PC-9 (cell line): ENCODE measurements at regions not wholly inside any gene's neighbourhood (a gene's known extent, or its start where the extent isn't known, plus 50 kb on each side); places are given as distances from the start of the nearest gene placed in this dataset.

ENCODE experiments used
- BruUV-seq: library from RNA; stranded (reverse); fragments of 400-500 nt; replicated peaks from 2 replicates; lab custom pipeline; 2021; lab: Mats Ljungman, UMichigan
- CTCF ChIA-PET: fragments of 300-600 bp; sonication (Branson Sonifier 250); formaldehyde crosslinking; loops from one replicate; lab custom pipeline; 2022; ENCODE audit warnings: antibody characterized with exemption; lab: Charles Lee
- POLR2A ChIA-PET: fragments of 300-600 bp; sonication (Branson Sonifier 250); formaldehyde crosslinking; loops from one replicate; lab custom pipeline; 2022; ENCODE audit warnings: antibody characterized with exemption; ENCODE audit not compliant: unreplicated experiment; lab: Charles Lee
- DNase-seq, 2 experiments: peaks; one replicate each; pipeline versions ENCODE4 v3.0.0 to v3.0.0-alpha.2; 2015 to 2022; ENCODE audit warnings: mixed read lengths in 1 of 2
- H2AFZ ChIP-seq: fragments of 200-600 bp; sonication (generic); 2 replicates; pipeline ENCODE4 v1.8.1; 2017; ENCODE audit warnings: antibody characterized with exemption
- H3F3A ChIP-seq: fragments of 200-600 bp; sonication (generic); 2 replicates; pipeline ENCODE4 v1.8.1; 2017; ENCODE audit warnings: antibody characterized with exemption, mild to moderate bottlenecking, low read depth; ENCODE audit not compliant: insufficient read depth
- H3K27ac ChIP-seq: fragments of 200-600 bp; sonication (generic); 2 replicates; pipeline ENCODE4 v1.6.1; 2016; ENCODE audit warnings: mixed run types
- H3K27me3 ChIP-seq: fragments of 200-600 bp; sonication (generic); 2 replicates; pipeline ENCODE4 v1.6.1; 2016; ENCODE audit warnings: low read depth, mixed run types; ENCODE audit not compliant: insufficient read depth
- H3K36me3 ChIP-seq: fragments of 200-600 bp; sonication (generic); 2 replicates; pipeline ENCODE4 v1.6.1; 2016; ENCODE audit warnings: low read depth, mixed run types
- H3K4me1 ChIP-seq: fragments of 200-600 bp; sonication (generic); replicated peaks from 2 replicates; pipeline ENCODE4 v1.6.1; 2016; ENCODE audit warnings: mixed run types; ENCODE audit not compliant: insufficient read depth
- H3K4me2 ChIP-seq: fragments of 200-600 bp; sonication (generic); 2 replicates; pipeline ENCODE4 v1.6.1; 2017; ENCODE audit warnings: mixed run types
- H3K4me3 ChIP-seq: fragments of 200-600 bp; sonication (generic); 2 replicates; pipeline ENCODE4 v1.6.1; 2016; ENCODE audit warnings: mixed run types
- H3K79me2 ChIP-seq: fragments of 200-600 bp; sonication (generic); 2 replicates; pipeline ENCODE4 v1.6.1; 2017; ENCODE audit warnings: low read depth, mixed run types
- H3K9me2 ChIP-seq: fragments of 200-600 bp; sonication (generic); 2 replicates; pipeline ENCODE4 v1.8.1; 2017; ENCODE audit warnings: mild to moderate bottlenecking; ENCODE audit not compliant: insufficient read depth
- H3K9me3 ChIP-seq: fragments of 200-600 bp; sonication (generic); 2 replicates; pipeline ENCODE4 v1.8.1; 2016; ENCODE audit warnings: low read depth; ENCODE audit not compliant: insufficient read depth
- H4K20me1 ChIP-seq: fragments of 200-600 bp; sonication (generic); 2 replicates; pipeline ENCODE4 v1.8.1; 2017; ENCODE audit not compliant: insufficient read depth
- EZH2 ChIP-seq: fragments of 200-600 bp; sonication (generic); IDR thresholded peaks from 2 replicates; pipeline ENCODE4 v1.8.0; 2017; ENCODE audit warnings: antibody characterized with exemption, low read depth
- intact Hi-C: fragments of 100-400 bp; cut with micrococcal nuclease; formaldehyde crosslinking; loops from one replicate; pipeline ENCODE4 v1.10.0; 2022; ENCODE audit not compliant: unreplicated experiment
- TF ChIP-seq, protein P1 (sequence below): fragments of 200-600 bp; sonication (generic); conservative IDR thresholded peaks from 2 replicates; pipeline ENCODE4 v1.6.1; 2017; ENCODE audit warnings: mixed run types, antibody characterized with exemption, mild to moderate bottlenecking, moderate library complexity

DNA sequence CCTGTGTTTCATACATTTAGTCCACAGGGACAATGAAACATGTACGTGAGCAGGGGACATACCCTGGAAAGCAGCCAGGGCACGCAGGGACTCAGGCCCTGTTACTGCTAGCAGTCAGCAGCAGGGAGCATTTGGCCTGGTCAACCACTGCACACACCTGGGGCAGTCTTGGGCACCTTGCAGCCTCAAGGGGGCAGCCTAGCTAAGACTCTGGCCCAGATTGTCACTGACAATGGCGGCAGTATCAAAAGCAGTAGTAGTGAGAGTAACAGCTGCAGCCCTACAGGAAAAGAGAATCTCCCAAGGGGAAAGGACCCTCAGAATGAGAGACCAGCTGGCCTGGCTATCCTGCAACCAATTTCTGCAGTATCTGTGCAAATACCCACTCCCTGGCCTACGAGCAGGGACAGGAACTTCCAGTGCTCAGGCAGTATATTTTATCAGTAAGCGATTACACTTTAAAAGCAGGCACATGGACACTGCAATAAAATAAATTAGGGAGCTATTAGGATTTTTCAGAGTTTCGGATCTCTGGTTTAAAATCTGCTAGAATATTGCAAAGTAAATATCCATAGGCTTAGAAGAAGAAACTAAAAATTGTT lies 475.6 kb downstream of the LTN1 start:
- Histone ChIP-seq H2AFZ (no peak overlapping the region), H3K36me3 (no peaks in the 10 kb centered on the region), H3K9me2 (no peaks in the 10 kb centered on the region), H3K79me2 (no peaks in the 10 kb centered on the region), H4K20me1 (no peaks in the 10 kb centered on the region), H3K9me3 (no peaks in the 10 kb centered on the region), H3K27me3 (no peaks in the 10 kb centered on the region), H3F3A (no peaks in the 10 kb centered on the region), H3K4me3 (no peak overlapping the region), H3K27ac (no peak overlapping the region), H3K4me1 (no peaks in the 10 kb centered on the region), H3K4me2 (0 out of 2 replicates have a peak overlapping the region, but pooled peaks have one; percentile 40)
- no TSS peak for BruUV-seq
- TF ChIP-seq, protein P1, sequence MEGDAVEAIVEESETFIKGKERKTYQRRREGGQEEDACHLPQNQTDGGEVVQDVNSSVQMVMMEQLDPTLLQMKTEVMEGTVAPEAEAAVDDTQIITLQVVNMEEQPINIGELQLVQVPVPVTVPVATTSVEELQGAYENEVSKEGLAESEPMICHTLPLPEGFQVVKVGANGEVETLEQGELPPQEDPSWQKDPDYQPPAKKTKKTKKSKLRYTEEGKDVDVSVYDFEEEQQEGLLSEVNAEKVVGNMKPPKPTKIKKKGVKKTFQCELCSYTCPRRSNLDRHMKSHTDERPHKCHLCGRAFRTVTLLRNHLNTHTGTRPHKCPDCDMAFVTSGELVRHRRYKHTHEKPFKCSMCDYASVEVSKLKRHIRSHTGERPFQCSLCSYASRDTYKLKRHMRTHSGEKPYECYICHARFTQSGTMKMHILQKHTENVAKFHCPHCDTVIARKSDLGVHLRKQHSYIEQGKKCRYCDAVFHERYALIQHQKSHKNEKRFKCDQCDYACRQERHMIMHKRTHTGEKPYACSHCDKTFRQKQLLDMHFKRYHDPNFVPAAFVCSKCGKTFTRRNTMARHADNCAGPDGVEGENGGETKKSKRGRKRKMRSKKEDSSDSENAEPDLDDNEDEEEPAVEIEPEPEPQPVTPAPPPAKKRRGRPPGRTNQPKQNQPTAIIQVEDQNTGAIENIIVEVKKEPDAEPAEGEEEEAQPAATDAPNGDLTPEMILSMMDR = peak; percentile 54; the same call in 1 of the 2 replicates
- no peak for TF ChIP-seq EZH2
- CTCF ChIA-PET = no interaction called here
- DNase-seq = peak in 1 of 2 experiments; percentile 28
- POLR2A ChIA-PET = no interaction called here
- intact Hi-C loops = loop anchor here (2.0 kb wide), 1 partner anchor 228 kb away; no protein-coding TSS in a partner anchor

DNA sequence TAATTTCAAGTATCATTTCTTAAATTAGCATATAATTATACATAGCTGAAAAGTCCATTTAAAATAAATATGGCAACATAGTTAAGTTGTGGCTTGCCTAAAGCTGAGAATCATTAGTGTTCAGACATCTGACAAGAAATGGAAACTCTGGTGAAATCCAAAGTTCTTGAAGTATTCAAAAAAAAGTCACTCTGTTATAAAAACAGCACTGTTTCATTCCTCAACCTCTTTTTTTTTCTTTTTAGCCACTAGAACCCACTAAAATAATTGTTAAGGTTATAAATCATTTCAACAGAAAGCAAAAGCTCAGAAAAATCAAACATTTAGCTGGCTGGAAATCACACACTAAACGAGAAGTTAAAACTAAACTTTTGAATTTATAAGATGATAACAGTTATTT lies 476.7 kb downstream of the LTN1 start:
- no peak for DNase-seq
- Histone ChIP-seq H3K79me2 (no peaks in the 10 kb centered on the region), H3K27me3 (no peaks in the 10 kb centered on the region), H3K36me3 (no peaks in the 10 kb centered on the region), H3K4me3 (no peak overlapping the region), H3K27ac (no peak overlapping the region), H3F3A (no peaks in the 10 kb centered on the region), H3K9me3 (no peaks in the 10 kb centered on the region), H2AFZ (no peak overlapping the region), H3K4me1 (no peaks in the 10 kb centered on the region), H3K9me2 (no peaks in the 10 kb centered on the region), H4K20me1 (no peaks in the 10 kb centered on the region), H3K4me2 (no peak overlapping the region)
- CTCF ChIA-PET = interaction anchor here (0.7 kb wide), 1 partner anchor 225 kb away, joined by 3 read pairs; no protein-coding TSS in a partner anchor
- no TSS peak for BruUV-seq
- intact Hi-C loops = loop anchor here (2.0 kb wide), 1 partner anchor 229 kb away; no protein-coding TSS in a partner anchor
- no peak for TF ChIP-seq EZH2
- TF ChIP-seq, protein P1 = no peak
- POLR2A ChIA-PET = no interaction called here

DNA sequence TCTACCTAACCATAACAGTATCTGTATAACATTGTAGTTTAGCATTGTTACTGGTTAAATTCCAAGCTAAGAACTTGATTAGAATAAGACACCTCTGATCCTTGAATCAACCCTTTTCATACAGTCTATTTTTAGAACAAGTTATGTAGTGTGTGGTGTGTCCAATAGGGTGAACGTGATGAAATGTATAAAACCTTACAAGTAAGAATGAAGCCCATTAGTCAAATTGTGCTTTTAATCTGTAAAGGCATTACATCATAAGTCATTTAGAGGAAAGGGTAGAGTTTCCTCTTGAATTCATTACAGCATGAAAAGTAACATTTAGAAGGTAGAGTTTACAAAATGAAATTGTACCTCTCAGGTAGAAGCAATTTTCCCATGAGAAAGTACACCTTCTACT lies 479.2 kb downstream of the LTN1 start:
- H2AFZ ChIP-seq = no peak overlapping the region
- no peak for DNase-seq
- H3K27ac ChIP-seq = no peak overlapping the region
- no peaks in the 10 kb centered on the region for H3K27me3 ChIP-seq
- H3K36me3 ChIP-seq = no peaks in the 10 kb centered on the region
- H3K4me2 ChIP-seq = no peak overlapping the region
- no peaks in the 10 kb centered on the region for H3K9me3 ChIP-seq
- H3K79me2 ChIP-seq = no peaks in the 10 kb centered on the region
- H3K4me1 ChIP-seq = no peaks in the 10 kb centered on the region
- intact Hi-C loops = no loop called here
- CTCF ChIA-PET = no interaction called here
- no peak for TF ChIP-seq EZH2
- TF ChIP-seq, protein P1 = no peak
- POLR2A ChIA-PET = no interaction called here
- H4K20me1 ChIP-seq = no peaks in the 10 kb centered on the region
- no TSS peak for BruUV-seq
- H3F3A ChIP-seq = no peaks in the 10 kb centered on the region
- no peak overlapping the region for H3K4me3 ChIP-seq
- H3K9me2 ChIP-seq = no peaks in the 10 kb centered on the region
